Activated CD4-positive, alpha-beta T cell treated with anti-CD3 and anti-CD28 coated beads, Interleukin-2, amount 10 ng/mL, durations not matched to agents 7 days and 5 days (primary cell): ENCODE measurements at regions not wholly inside any gene's neighbourhood (a gene's known extent, or its start where the extent isn't known, plus 50 kb on each side); places are given as distances from the start of the nearest gene placed in this dataset.
"Not testable (repeated sequence)": the region's sequence is repeated elsewhere in the genome, so short reads cannot be mapped to it uniquely, and the experiment has no call there.

Source experiments
- CTCF ChIA-PET: fragments of 350-600 bp; sonication (Branson Sonifier 250); formaldehyde crosslinking; loops from one replicate; lab custom pipeline; 2021; ENCODE audit warnings: antibody characterized with exemption; lab: Charles Lee
- POLR2A ChIA-PET: fragments of 350-600 bp; sonication (Branson Sonifier 250); formaldehyde crosslinking; loops from one replicate; lab custom pipeline; 2021; ENCODE audit warnings: antibody characterized with exemption; lab: Charles Lee
- DNase-seq: peaks from one replicate; pipeline ENCODE4 v3.0.0-alpha.2; 2020
- H3K27ac Mint-ChIP-seq: one replicate; pipeline ENCODE4 v1.8.0; 2021; ENCODE audit warnings: mild to moderate bottlenecking, moderate library complexity, mixed read lengths
- H3K27me3 Mint-ChIP-seq: one replicate; pipeline ENCODE4 v1.8.0; 2021; ENCODE audit warnings: mixed read lengths
- H3K36me3 Mint-ChIP-seq: one replicate; pipeline ENCODE4 v1.8.0; 2021; ENCODE audit warnings: low read depth, mixed read lengths
- H3K4me1 Mint-ChIP-seq: one replicate; pipeline ENCODE4 v1.8.0; 2021; ENCODE audit warnings: mixed read lengths
- H3K4me3 Mint-ChIP-seq: one replicate; pipeline ENCODE4 v1.8.0; 2021; ENCODE audit warnings: mild to moderate bottlenecking, moderate library complexity, mixed read lengths
- H3K9me3 Mint-ChIP-seq: one replicate; pipeline ENCODE4 v1.8.0; 2021; ENCODE audit warnings: mixed read lengths

- peaks cover 11% of the 10 kb centered on the region for H3K9me3 Mint-ChIP-seq
- H3K27me3 Mint-ChIP-seq, result no peaks in the 10 kb centered on the region
- H3K4me1 Mint-ChIP-seq, result no peaks in the 10 kb centered on the region
- H3K4me3 Mint-ChIP-seq, result no peak overlapping the region
- H3K27ac Mint-ChIP-seq, result no peak overlapping the region
- ChIA-PET CTCF (no interaction called here), POLR2A (no interaction called here)
- no peak for DNase-seq
- H3K36me3 Mint-ChIP-seq, result no peaks in the 10 kb centered on the region
Measured at GRCh38 chr5:130965360-130965759, 199.7 kb downstream of the HINT1 start.

- Mint-ChIP-seq H3K27ac (no peak overlapping the region), H3K9me3 (peaks cover 11% of the 10 kb centered on the region), H3K4me3 (no peak overlapping the region), H3K4me1 (no peaks in the 10 kb centered on the region), H3K36me3 (no peaks in the 10 kb centered on the region), H3K27me3 (no peaks in the 10 kb centered on the region)
- DNase-seq, result no peak
- POLR2A ChIA-PET, result no interaction called here
- CTCF ChIA-PET, result no interaction called here
Measured at GRCh38 chr5:130964231-130965202, 200.5 kb downstream of the HINT1 start.

GRCh38 chr5:130963798-130964197, 201.3 kb downstream of the HINT1 start:
- CTCF ChIA-PET, result no interaction called here
- H3K27me3 Mint-ChIP-seq, result no peaks in the 10 kb centered on the region
- H3K36me3 Mint-ChIP-seq, result no peaks in the 10 kb centered on the region
- peaks cover 11% of the 10 kb centered on the region for H3K9me3 Mint-ChIP-seq
- no peaks in the 10 kb centered on the region for H3K4me1 Mint-ChIP-seq
- POLR2A ChIA-PET, result no interaction called here
- DNase-seq, result no peak
- no peak overlapping the region for H3K27ac Mint-ChIP-seq
- H3K4me3 Mint-ChIP-seq, result no peak overlapping the region

GRCh38 chr5:130957151-130957550, 207.9 kb downstream of the HINT1 start:
- H3K27me3 Mint-ChIP-seq, result no peaks in the 10 kb centered on the region
- no peak for DNase-seq
- H3K27ac Mint-ChIP-seq, result no peak overlapping the region
- ChIA-PET POLR2A (no interaction called here), CTCF (no interaction called here)
- H3K36me3 Mint-ChIP-seq, result no peaks in the 10 kb centered on the region
- no peaks in the 10 kb centered on the region for H3K4me1 Mint-ChIP-seq
- peaks cover 4% of the 10 kb centered on the region for H3K9me3 Mint-ChIP-seq
- no peak overlapping the region for H3K4me3 Mint-ChIP-seq

- peaks cover 2% of the 10 kb centered on the region for H3K9me3 Mint-ChIP-seq
Measured at GRCh38 chr5:130955041-130955440, 210.0 kb downstream of the HINT1 start.

GRCh38 chr5:130954336-130954735, 210.7 kb downstream of the HINT1 start:
- peaks cover 9% of the 10 kb centered on the region for H3K27me3 Mint-ChIP-seq
- H3K4me3 Mint-ChIP-seq, result no peak overlapping the region
- DNase-seq, result no peak
- H3K27ac Mint-ChIP-seq, result no peak overlapping the region
- H3K36me3 Mint-ChIP-seq, result no peaks in the 10 kb centered on the region
- CTCF ChIA-PET, result interaction anchor here (0.6 kb wide), 1 partner anchor 1093 kb away, joined by 3 read pairs; no protein-coding TSS in a partner anchor
- peaks cover 2% of the 10 kb centered on the region for H3K9me3 Mint-ChIP-seq
- no peaks in the 10 kb centered on the region for H3K4me1 Mint-ChIP-seq
- POLR2A ChIA-PET, result no interaction called here

More at GRCh38 chr5:130955041-130955440, 210.0 kb downstream of the HINT1 start:
- Mint-ChIP-seq H3K4me3 (no peak overlapping the region), H3K27ac (no peak overlapping the region), H3K36me3 (no peaks in the 10 kb centered on the region), H3K27me3 (peaks cover 3% of the 10 kb centered on the region), H3K4me1 (no peaks in the 10 kb centered on the region)
- ChIA-PET POLR2A (no interaction called here), CTCF (interaction anchor here (0.6 kb wide), 1 partner anchor 1093 kb away, joined by 3 read pairs; no protein-coding TSS in a partner anchor)
- DNase-seq, result no peak

GRCh38 chr5:130939059-130939458, 226.0 kb downstream of the HINT1 start:
- H3K4me3 Mint-ChIP-seq, result no peak overlapping the region
- H3K36me3 Mint-ChIP-seq, result no peaks in the 10 kb centered on the region
- H3K27me3 Mint-ChIP-seq, result no peaks in the 10 kb centered on the region
- H3K4me1 Mint-ChIP-seq, result no peaks in the 10 kb centered on the region
- no peaks in the 10 kb centered on the region for H3K9me3 Mint-ChIP-seq
- no peak overlapping the region for H3K27ac Mint-ChIP-seq
- DNase-seq, result no peak
- ChIA-PET CTCF (interaction anchor here (0.5 to 1.1 kb wide), 2 partner anchors 70 to 170 kb away, joined by 4 to 5 read pairs; no protein-coding TSS in a partner anchor), POLR2A (no interaction called here)

GRCh38 chr5:130937046-130937445, 228.0 kb downstream of the HINT1 start:
- H3K27me3 Mint-ChIP-seq, result no peaks in the 10 kb centered on the region
- no peak overlapping the region for H3K27ac Mint-ChIP-seq
- ChIA-PET POLR2A (no interaction called here), CTCF (no interaction called here)
- H3K36me3 Mint-ChIP-seq, result no peaks in the 10 kb centered on the region
- H3K4me3 Mint-ChIP-seq, result no peak overlapping the region
- H3K4me1 Mint-ChIP-seq, result no peaks in the 10 kb centered on the region
- no peaks in the 10 kb centered on the region for H3K9me3 Mint-ChIP-seq
- DNase-seq, result no peak

GRCh38 chr5:130923543-130924124, 241.4 kb downstream of the HINT1 start:
- ChIA-PET POLR2A (no interaction called here), CTCF (no interaction called here)
- Mint-ChIP-seq H3K27me3 (peaks cover 2% of the 10 kb centered on the region), H3K4me3 (no peak overlapping the region), H3K27ac (no peak overlapping the region), H3K36me3 (no peaks in the 10 kb centered on the region), H3K4me1 (no peaks in the 10 kb centered on the region), H3K9me3 (peaks cover 2% of the 10 kb centered on the region)
- no peak for DNase-seq

GRCh38 chr5:130912088-130912487, 253.0 kb downstream of the HINT1 start:
- no peaks in the 10 kb centered on the region for H3K36me3 Mint-ChIP-seq
- DNase-seq, result no peak
- H3K27me3 Mint-ChIP-seq, result peaks cover 10% of the 10 kb centered on the region
- no peaks in the 10 kb centered on the region for H3K9me3 Mint-ChIP-seq
- no peak overlapping the region for H3K4me3 Mint-ChIP-seq
- no peak overlapping the region for H3K27ac Mint-ChIP-seq
- ChIA-PET POLR2A (no interaction called here), CTCF (no interaction called here)
- H3K4me1 Mint-ChIP-seq, result no peaks in the 10 kb centered on the region

GRCh38 chr5:130908186-130908585, 256.9 kb downstream of the HINT1 start:
- H3K9me3 Mint-ChIP-seq, result peaks cover 4% of the 10 kb centered on the region
- CTCF ChIA-PET, result no interaction called here
- POLR2A ChIA-PET, result no interaction called here

GRCh38 chr5:130897537-130898195, 267.4 kb downstream of the HINT1 start:
- CTCF ChIA-PET, result interaction anchor here (0.8 kb wide), 1 partner anchor 26 kb away, joined by 3 read pairs; no protein-coding TSS in a partner anchor
- H3K4me3 Mint-ChIP-seq, H3K9me3 Mint-ChIP-seq, H3K27me3 Mint-ChIP-seq, H3K36me3 Mint-ChIP-seq, DNase-seq, POLR2A ChIA-PET, H3K27ac Mint-ChIP-seq, H3K4me1 Mint-ChIP-seq: not testable (repeated sequence)

More at GRCh38 chr5:130908186-130908585, 256.9 kb downstream of the HINT1 start:
- H3K27ac Mint-ChIP-seq, result no peak overlapping the region
- H3K4me3 Mint-ChIP-seq, result no peak overlapping the region
- H3K36me3 Mint-ChIP-seq, result no peaks in the 10 kb centered on the region
- H3K4me1 Mint-ChIP-seq, result no peaks in the 10 kb centered on the region
- DNase-seq, result no peak
- H3K27me3 Mint-ChIP-seq, result peaks cover 8% of the 10 kb centered on the region

GRCh38 chr5:130897181-130897536, 267.9 kb downstream of the HINT1 start:
- H3K9me3 Mint-ChIP-seq, H3K4me3 Mint-ChIP-seq, H3K27ac Mint-ChIP-seq, DNase-seq, POLR2A ChIA-PET, H3K4me1 Mint-ChIP-seq, H3K27me3 Mint-ChIP-seq, H3K36me3 Mint-ChIP-seq: not testable (repeated sequence)
- CTCF ChIA-PET, result interaction anchor here (0.8 kb wide), 1 partner anchor 26 kb away, joined by 3 read pairs; no protein-coding TSS in a partner anchor
